ENCODE measurements at regions not wholly inside any gene's neighbourhood (a gene's known extent, or its start where the extent isn't known, plus 50 kb on each side); places are given as distances from the start of the nearest gene placed in this dataset.

- no peak for DNase-seq (ENCODE audit: low spot score)
Measured at GRCh38 chr13:76750126-76750525, 136.1 kb downstream of the KCTD12 start.

DNA sequence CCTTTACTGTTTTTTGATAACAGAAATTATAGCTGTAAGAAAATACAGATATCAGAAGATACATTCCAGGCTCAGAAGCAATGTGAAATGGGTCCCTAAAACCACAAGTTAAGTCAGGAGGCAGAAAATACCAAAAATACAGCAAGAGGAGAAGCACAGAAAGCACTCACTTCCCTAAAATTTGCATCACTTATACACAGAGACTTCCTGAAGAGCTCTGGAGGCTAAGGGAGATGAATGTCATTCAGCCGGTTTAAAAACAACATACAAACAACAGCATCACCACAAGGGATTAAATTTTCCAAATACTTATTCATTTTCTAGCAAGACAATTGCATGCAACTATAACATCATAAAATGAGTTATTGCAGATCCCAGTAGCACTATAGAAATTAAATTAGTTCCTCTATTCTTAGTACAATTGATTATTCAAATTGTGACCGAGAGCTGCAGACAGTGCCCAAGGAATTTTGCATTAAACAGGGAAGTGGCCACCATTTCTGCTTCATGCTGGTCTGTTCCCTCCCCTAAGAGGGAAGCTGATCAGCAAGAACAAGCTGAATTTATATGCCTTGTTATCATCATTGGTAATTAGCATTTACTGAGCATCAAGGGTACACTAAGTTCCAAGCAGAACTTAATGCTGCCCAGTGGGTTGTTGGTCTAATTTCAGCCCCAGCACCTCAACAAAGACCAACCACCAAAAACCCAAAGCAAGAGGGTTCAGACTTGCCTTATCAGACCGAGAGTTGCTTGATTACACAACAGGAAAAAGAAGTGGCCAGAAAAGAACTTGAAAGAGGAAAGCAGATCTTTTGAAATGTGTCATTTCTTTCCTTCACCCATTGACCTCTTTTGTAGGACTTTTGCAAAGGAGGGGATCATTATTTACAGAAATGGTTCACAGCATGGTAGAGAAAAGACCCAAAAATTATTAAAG, 140.7 kb downstream of the KCTD12 start:
- DNase-seq (ENCODE audit: low spot score): no peak

- no peak for DNase-seq (ENCODE audit: low spot score)
Measured at GRCh38 chr13:76741624-76742023, 144.6 kb downstream of the KCTD12 start.

DNA sequence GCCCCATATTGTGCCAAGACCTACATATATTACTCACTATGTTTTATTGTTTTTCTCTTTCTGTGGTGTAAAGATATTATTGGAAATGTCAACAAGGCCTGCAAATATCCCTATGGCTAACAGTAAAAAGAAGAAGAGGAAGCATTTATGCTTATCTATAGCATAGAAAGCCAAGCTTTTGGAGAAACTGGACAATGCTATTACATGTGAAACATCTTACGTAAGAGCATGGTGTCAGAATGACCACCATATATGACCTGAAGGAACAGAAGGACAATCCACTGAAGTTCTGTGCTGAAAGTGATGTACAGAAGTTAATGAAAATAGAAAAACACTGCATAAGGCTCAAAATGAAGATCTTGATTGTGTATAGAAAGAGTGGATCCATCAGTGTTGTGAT, 145.2 kb downstream of the KCTD12 start:
- no peak for DNase-seq (ENCODE audit: low spot score)

- DNase-seq (ENCODE audit: low spot score): no peak
Measured at GRCh38 chr13:76738616-76739015, 147.6 kb downstream of the KCTD12 start.

- DNase-seq (ENCODE audit: low spot score): no peak
Measured at GRCh38 chr13:76737526-76737925, 148.7 kb downstream of the KCTD12 start.

DNA sequence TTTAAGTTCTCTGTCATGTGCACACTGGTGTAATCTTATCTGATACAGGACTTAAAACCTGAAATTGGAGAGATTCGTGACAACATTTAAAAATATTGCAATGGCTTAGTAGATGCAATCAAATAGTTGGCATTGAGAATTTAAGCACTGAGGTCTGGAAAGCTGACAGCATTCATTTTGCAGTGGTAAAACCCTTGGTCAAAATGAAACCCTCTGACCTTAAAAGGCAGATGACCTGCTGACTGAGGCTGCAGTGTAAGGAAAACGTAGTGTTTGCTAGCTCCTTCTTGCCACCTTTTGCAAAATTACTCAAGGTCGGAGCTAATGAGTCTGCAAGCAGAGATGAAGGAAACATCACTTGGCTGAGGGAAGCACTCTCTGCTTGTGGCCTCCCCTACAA, 150.6 kb downstream of the KCTD12 start:
- no peak for DNase-seq (ENCODE audit: low spot score)

GRCh38 chr13:76733671-76734070, 152.5 kb downstream of the KCTD12 start:
- no peak for DNase-seq (ENCODE audit: low spot score)

DNA sequence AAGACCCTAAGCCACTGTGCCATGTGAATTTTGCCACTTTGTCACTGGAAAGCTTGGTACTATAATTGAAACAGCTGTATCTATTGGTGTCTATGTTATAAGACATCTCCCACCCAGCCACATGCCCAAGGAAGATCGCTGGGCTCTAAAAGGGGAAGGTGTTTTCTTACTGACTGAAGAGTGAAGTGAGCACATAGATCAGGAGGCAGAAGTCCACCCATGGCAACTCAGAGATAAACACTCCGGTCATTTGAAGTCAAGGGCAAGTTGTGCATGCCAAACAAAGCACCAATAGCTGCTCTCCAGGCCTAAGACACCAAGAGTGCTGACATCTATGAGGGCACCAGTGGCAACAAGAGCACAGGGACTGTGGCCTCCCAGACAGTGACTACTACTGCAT, 153.8 kb downstream of the KCTD12 start:
- DNase-seq (ENCODE audit: low spot score): no peak

GRCh38 chr13:76730220-76730619, 156.0 kb downstream of the KCTD12 start:
- DNase-seq (ENCODE audit: low spot score): no peak

DNA sequence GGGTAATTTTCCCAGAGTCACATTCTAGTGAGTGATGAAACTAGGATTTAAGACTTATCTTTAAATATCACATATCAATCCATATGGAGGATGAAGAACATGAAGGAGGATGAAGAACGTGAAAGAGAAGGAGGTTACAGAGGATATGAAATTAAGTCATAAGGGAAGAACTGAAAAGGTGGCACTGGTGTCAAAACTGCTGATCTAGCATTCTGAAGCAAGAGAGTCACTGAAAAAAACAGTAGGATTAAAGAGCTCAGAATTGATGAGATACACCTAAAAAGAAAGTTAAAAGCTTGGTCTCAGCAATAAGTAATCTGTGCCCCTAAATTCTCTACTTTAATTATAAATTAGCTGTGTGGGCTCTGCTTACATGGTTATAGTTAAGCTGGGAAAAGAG, 156.5 kb downstream of the KCTD12 start:
- no peak for DNase-seq (ENCODE audit: low spot score)

- DNase-seq (ENCODE audit: low spot score): no peak
Measured at GRCh38 chr13:76725896-76726295, 160.3 kb downstream of the KCTD12 start.

GRCh38 chr13:76725211-76725610, 161.0 kb downstream of the KCTD12 start:
- DNase-seq (ENCODE audit: low spot score): peak; percentile 38

GRCh38 chr13:76724421-76724820, 161.8 kb downstream of the KCTD12 start:
- no peak for DNase-seq (ENCODE audit: low spot score)

GRCh38 chr13:76723551-76724232, 162.5 kb downstream of the KCTD12 start:
- peak; percentile 92 for DNase-seq (ENCODE audit: low spot score)

DNA sequence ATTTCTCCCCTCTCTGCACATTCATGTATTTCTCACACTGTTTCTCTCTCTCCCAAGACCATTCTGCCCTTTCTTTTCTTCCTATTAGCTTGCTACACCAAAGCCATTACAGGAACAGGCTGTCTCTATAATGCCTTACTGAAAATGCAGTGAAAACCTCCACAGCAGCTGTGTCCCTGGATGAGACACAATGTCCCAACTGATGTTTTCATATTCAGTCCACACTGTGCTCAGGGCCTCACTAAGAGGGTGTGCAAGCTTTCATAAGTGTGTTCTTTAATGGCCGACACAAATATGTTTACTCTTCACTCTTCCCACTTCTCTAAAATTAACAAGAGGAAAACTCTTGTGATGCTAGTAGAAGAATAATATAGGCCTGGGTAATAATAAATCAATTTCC, 163.4 kb downstream of the KCTD12 start:
- DNase-seq (ENCODE audit: low spot score): no peak

DNA sequence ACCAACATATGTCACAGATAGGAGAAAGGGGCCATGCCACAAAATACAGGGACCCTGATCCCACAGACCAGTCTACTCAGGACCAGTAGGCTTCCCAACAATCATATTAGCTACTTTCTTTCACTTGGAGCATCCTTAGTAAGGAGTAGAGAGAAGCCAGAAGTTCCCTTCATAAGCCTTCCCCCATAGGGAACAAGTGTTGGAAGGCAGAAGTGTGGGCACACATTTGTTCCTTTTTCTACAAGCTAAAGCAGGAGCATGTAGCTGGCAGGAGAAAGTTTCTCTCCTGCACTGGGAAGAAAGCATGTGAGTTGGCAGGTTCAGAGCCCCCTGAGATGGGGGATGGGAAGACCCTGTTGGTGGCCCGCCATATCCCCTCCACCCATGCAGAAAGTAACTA, 165.4 kb downstream of the KCTD12 start:
- no peak for DNase-seq (ENCODE audit: low spot score)

DNA sequence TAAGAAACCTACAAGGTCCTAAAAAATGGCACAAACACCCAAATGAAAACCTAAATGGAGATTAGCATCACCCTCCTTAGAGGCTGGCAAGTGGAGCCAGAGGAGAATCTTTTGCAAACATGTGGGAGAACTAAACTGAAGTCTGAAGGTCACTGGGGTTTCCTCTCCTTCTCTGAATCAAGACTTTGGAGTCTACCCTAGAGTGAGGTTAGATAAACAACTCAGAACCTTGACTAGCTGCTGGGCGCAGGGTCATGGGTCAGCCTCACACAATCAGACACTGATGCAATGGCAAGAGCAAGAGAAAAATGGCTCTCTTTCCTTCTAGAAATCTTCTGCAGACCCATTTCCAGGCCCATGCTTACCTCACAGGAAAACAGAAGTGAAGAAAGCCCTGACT, 165.8 kb downstream of the KCTD12 start:
- no peak for DNase-seq (ENCODE audit: low spot score)

- DNase-seq (ENCODE audit: low spot score): no peak
Measured at GRCh38 chr13:76719955-76720354, 166.2 kb downstream of the KCTD12 start.

DNA sequence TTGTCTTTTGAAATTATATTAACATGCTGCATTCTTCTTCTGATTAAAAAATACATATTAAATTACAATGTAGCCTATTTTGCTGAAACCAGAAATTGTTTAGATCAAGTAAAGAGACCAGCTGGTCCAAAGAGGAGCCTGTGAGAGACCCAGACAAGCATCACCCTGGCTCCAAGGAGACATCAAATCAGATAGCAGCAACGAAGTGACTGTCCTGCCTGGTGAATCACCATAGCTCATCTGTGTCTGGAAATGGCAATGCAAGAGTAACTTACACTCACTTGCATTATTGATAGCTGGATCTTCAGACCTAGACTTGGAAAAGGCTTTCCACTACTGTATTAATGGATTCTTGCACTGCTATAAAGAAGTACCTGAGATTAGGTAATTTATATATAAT, 169.1 kb downstream of the KCTD12 start:
- DNase-seq (ENCODE audit: low spot score): peak; percentile 67

- DNase-seq (ENCODE audit: low spot score): peak; percentile 30
Measured at GRCh38 chr13:76715621-76716020, 170.6 kb downstream of the KCTD12 start.

DNA sequence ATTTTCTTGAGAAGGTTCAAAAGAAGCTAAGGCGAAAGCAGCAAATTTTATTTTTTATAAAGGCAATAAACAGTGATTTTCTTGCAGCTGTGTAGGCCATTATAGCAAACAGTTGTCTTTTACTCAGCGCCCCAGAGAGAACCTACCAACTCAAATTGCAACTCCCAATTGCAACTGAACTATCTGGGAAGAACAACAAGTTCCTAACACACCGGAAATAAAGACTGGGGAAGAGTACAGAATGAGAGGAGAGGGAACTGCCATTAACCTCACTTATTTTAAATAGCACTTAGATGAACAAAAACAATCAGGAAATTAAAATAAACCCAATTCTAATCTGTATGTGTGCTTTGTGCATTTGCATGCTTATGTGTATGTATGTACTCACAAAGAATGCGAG, 171.1 kb downstream of the KCTD12 start:
- no peak for DNase-seq (ENCODE audit: low spot score)

GRCh38 chr13:76713280-76713679, 172.9 kb downstream of the KCTD12 start:
- DNase-seq (ENCODE audit: low spot score): no peak

Data from AG08395 (cell line).